Raji (cell line): ENCODE measurements at regions not wholly inside any gene's neighbourhood (a gene's known extent, or its start where the extent isn't known, plus 50 kb on each side); places are given as distances from the start of the nearest gene placed in this dataset.

Experiments used
- POLR2A ChIP-seq: IDR thresholded peaks from 2 replicates; pipeline ENCODE4 v1.6.1; 2011; ENCODE audit warnings: low read depth, low read length, control low read depth; ENCODE audit not compliant: insufficient read depth

DNA sequence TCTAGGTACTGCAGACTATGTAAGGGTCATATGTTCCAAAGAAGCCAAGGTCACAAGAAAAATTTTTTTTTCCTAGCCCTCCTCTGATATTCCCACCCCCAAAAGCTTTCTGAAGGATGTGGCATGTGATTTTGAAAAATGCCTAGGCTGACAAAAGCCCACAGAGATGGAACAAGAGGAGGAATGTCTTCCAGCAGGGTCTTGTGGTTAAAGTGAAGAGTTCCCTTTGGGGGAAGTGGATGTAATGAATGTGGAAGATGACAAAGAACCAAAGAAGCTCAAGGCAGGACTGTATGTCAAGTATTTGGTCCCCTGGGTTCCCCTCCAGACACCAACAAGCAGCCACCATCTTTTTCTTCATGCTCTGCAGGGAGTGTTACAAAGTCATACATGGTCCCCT is 268.8 kb downstream of the BCOR start:
- no peak for TF ChIP-seq POLR2A

DNA sequence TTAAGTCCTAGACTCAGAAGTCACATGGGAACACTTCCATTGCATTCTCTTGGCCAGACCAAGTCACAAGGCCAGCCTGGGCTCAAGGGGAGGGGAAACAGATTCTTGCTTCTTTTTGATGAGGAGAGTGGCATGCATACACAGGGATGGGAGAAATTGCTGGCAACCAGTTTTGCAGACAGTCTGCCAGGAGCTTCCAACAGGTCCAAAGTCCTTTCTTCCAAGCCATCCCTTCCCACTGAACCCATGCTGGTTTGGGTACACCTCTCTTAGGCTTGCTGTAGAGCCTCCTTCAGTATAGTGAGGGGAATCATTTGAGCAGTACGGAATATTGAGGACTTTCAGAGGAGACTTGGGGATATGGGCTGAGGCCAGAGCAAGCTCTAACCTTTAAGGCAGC is 267.8 kb downstream of the BCOR start:
- no peak for TF ChIP-seq POLR2A

DNA sequence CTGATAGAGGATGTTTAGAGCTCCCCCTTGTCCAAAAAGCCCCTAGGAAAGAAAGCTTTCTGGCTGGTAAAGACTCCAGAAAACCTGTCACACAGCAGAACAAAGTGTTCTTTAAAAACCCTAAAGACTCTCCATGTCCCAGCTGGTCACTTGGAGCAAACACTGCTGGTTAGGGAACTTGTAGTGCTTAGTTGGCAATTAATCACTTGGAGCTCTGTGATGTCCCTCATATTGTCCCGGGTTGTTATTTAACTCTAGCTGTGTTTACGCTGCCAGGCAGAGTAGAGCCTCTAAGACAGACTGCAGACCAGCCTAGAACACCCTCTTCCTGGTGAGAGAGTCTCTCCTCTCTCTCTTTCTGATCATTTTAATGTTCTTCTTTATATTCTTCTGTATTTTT is 267.3 kb downstream of the BCOR start:
- TF ChIP-seq POLR2A = no peak

DNA sequence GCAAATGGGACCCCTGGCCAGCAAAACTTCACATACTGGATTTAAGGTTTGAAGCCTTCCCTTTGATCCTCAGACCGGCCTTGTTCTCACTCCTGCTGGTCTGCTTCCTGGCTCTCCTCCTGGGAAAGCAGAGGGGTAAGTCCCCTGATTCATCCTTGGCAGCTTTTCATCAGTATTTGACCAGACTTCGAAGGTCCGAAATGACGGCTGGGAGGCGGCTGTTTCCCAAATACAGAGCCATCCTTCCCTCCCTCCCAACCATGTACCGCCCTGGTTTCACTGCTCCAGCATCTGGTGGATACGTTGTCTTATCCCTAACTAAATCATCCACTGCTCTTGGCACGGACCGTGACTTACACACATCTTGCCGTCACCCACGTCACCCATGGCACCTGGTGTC is 265.5 kb downstream of the BCOR start:
- TF ChIP-seq POLR2A = no peak

DNA sequence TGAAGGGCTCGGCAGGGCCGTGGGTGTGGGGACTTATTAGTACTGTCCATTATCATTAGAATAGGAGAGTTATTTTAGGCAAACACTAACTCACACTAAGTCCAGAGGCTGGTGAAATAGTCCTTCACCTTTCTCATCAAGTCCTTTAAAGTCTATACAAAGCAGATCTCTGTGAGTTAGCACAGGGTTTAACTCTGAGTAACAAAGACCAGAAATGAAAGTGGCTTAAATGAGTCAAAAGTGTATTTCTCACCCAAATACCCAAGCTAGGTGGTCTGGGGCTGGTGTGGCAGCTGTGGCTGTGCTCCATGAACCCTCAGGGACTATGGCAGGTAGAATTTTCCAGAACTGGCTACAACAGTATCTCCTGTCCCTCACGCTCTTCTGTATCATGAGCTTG is 263.2 kb downstream of the BCOR start:
- no peak for TF ChIP-seq POLR2A

DNA sequence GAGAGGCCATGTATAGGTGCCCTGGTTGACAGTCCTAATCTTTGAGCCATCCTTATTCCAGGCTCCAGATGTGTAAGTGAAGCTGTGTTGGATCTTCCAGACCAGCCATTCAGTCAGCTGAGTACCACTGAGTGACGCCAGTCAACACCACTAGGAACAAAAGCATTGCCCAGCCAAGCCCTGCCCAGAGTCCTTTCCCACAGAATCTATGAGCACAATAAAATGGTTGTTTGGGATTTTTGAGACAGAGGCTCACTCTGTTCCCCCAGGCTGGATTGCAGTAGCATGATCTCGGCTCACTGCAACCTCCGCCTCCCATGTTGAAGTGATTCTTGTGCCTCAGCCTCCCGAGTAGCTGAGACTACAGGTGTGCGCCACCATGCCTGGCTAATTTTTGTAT is 262.5 kb downstream of the BCOR start:
- TF ChIP-seq POLR2A = no peak

DNA sequence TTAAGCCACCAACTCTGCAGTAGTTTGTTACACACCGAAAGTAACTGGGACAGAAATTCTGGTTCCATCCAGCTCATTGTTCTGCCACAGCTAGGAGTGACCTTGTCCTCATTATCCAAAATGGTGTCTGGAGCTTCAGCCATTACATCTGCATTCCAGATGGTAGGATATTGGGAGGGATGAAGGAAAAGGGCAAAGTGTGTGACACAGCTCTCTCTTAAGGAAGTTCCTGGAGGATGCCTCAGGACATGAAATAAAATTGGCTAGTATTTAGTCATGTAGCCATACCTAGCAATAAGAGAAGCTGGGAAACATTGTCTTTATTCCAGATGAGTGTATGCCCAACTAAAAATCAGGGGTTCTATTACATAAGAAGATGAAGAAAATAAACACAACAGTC is 262.0 kb downstream of the BCOR start:
- TF ChIP-seq POLR2A = no peak

DNA sequence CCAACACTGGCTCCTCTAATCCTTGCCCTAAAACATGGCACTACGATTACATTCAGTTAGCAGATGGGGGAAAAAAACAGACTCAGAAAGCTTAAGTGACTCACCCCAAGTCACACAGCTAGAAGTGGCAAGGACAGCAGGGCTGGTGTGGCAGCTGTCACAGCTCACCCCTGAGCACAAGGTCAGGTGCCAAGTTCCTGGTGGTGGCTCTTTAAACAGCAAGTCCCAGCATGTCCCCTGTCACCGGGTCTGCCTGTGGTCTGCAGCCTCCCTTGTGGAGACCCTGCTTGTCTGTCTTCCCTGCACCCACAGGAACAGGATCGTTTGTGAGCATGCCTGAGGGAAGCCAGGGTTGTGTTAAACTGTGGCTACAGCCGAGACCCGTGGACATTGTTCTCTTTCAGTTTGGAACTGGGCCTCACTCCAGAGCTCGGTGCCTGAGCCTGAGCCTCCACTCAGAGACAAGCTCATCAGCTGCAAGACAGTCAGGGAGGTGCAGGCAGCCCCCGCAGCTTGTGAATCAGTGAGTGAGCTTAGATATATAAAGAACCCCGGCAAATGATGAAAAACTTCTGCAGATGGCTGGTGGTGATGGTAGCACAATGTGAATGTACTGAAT is 260.8 kb downstream of the BCOR start:
- TF ChIP-seq POLR2A = no peak

DNA sequence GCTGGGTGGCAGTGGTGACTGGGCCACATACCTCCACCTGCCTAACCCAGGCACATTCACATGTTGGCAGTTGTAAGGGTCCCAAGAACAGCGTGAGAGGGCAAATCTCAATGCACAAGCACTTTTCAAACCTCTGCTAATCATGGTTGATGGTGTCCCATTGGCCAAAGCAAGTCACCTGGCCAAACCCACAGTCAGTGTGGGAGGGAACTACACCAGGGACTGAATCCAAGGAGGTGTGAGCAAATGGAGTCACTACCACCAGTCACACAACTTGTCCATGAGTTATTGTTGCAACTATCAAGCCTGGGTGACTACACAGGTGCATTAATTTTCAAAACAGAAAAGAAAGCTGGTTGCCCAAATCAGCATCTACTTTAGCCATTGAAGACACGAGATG is 260.1 kb downstream of the BCOR start:
- no peak for TF ChIP-seq POLR2A

DNA sequence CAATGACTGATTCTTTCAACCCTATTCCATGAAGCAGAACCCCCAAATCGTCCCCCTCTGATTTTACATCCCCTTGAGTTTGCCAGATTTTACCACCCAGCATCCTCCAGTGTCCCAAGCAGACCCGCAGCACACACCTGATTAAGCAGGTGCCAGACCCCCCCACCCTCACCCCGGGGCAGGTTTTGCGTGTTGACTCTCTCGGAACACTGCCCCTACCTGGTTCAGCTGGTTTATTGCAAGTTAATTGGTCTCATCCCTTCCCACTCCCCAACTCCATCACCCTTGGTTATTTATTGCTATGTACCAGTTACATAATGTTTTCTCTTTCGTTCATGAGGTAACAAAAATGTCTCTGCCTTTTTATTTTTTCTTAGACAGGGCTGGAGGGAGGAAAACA is 258.4 kb downstream of the BCOR start:
- TF ChIP-seq POLR2A = no peak

DNA sequence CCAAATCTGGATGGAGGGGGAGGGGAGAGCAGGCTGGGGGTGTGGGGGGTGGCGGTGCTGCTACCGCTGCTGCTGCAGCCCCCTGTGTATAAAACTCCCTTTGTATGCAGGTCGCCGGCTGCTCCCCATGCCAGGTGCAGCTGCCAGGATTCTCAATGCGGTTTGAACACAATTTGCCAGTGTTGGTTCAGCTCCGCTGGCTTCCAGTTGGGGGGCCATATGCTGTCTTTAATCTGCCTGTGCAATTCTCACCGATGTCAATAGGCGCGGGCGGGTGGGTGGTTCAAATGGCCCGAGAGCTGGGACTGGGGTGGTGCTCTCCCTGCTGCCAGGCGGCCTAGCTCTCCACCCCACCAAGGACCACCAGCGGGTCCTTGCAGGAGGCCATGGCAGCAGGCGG is 257.6 kb downstream of the BCOR start:
- TF ChIP-seq POLR2A = no peak

DNA sequence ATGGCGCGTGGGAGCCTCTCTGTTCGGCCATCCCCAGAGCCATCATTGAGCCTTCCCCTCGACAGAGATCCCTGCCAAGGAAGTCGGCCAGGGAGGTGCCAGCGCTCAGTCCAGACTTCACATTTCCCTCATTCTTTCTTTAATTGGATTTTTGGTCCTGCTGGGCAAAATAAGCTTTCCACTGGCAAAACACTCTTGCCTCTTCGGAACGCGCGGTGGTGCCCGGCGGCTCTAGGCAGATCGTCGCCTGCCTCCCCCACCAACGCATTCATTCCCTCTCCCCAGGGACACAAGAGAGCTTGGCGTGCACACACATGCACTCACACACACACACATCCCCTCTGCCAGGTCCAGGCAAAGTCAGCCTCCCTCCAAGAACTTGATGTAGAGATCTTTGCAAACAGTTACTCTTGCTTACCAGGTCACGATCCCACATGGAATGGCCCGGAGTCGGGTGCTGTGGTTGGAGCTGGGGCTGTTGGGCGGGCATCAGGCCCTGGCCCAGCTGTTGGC is 257.1 kb downstream of the BCOR start:
- TF ChIP-seq POLR2A = no peak

DNA sequence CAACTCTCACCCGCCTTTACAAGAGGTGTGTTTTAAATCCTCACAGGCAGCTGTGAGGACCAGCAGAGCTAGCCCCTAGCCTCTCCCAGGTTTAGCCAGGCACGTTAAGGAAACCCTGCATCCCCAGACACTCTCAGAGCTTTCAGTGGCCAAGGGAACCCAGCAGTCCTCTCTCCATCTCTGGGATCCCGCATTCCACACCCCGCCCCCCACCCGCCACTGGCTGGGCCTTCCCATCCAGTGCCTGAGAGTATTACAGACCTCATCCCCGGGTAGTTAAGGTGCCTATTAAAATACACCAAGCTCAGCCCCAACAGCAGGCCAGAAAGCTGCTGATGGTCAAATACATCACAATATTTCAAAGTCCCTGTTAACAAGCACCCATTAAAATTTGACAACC is 256.2 kb downstream of the BCOR start:
- TF ChIP-seq POLR2A = no peak

DNA sequence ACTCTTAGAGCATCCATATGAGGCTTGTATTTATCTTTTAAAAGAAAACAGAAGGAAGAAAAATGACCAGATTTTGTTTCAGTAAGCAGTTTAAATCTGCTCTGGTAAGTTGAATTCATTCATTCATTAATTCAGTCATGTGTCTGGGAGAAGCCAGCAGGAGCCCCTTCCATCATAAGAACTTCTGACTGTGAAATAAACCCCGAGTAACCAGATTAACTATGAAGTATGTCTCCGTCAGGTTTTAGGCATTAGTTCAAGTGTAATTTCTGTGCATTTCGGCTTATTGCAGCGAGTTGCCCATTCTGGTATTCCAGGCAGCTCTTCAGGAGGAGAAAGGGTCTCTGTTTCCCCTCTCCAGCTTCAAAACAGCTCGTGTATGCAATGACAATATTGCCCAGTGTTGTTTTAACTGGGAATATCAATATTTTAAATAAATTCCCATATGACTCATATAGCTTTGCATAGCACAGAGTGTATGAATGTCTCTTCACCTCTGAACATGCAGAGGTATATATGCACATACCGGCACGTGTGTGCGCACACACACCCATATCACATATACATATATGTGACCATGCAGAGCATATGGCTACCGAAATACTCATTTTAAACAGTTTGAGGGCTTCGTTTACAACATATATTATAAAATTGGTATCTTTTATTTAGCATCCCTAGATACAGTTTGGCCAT is 255.3 kb downstream of the BCOR start:
- TF ChIP-seq POLR2A = no peak

DNA sequence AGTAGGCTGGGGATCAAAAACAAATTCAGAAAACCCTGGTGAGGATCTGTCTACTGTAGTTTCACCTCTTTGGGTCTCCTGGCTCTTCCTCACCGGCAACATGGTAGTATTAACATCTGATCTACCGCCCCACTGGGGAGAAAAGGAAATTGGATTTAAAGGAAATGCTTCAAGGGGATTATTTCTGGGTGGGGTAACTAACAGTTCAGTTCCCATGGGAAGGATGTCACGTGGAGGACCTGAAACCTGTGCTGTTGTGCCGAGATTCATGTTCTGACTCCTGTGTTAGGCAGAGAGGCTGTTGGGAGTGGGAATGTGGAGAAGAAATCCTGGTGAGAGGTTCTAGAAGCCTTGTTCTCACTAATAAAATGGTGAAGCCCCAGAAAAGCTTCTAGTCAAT is 254.4 kb downstream of the BCOR start:
- TF ChIP-seq POLR2A = no peak

DNA sequence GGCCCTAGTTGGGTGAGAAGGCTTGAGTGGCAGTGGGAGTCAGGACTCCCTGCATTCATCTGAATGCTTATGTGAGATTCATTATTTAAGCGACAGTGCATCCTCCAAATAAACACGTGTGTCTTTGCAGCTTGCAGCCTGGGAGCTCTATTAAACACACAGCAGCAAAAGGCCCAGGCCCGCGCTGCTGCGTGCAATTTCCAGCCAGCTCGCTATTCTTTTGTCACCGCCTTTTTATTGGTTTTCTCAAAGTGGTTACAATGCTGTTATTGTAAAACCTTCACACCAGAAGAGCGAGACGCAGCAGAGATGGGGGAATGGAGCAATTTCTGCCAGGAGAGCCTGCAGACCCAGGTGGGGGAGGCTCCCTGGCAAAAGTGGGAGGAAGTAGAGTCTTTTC is 252.5 kb downstream of the BCOR start:
- TF ChIP-seq POLR2A = no peak

DNA sequence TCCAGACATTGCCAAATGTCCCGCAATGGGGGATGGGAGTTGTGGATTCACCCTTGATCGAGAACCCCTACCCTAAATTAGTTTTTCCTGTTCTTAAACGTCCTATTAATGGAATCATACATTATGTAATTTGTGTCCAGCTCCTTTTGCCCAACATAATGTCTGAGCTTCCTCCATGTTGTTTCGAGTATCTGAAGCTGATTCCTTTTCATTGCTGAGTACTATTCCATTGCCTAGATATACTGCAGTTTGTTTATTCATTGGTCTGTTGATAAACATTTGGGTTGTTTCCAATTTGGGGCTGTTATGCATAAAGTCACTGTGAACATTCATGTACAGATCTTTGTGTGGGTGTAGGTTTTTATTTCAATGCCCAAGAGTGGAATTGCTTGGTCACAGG is 251.3 kb downstream of the BCOR start:
- TF ChIP-seq POLR2A = no peak
